ENCODE measurements at regions not wholly inside any gene's neighbourhood (a gene's known extent, or its start where the extent isn't known, plus 50 kb on each side); places are given as distances from the start of the nearest gene placed in this dataset.
"Not testable (repeated sequence)": the region's sequence is repeated elsewhere in the genome, so short reads cannot be mapped to it uniquely, and the experiment has no call there.

- H3K27me3 ChIP-seq (ENCODE audit: insufficient read depth, low read length, poor library complexity); H3K9ac ChIP-seq (ENCODE audit: low read depth, low read length); H3K27ac ChIP-seq (ENCODE audit: low read length); H4K20me1 ChIP-seq (ENCODE audit: insufficient read depth, low read length); DNase-seq; H3K9me3 ChIP-seq (ENCODE audit: insufficient read depth, low read length, severe bottlenecking); H3K36me3 ChIP-seq (ENCODE audit: insufficient read depth, low read length); H2AFZ ChIP-seq (ENCODE audit: low read depth, low read length); H3K79me2 ChIP-seq (ENCODE audit: insufficient read depth, low read length); H3K4me2 ChIP-seq (ENCODE audit: insufficient read depth, low read length); ATAC-seq (ENCODE audit: insufficient read depth, low read depth); H3K4me1 ChIP-seq (ENCODE audit: insufficient read depth, low read length); H3K4me3 ChIP-seq (ENCODE audit: low read depth in 1 of 2, low read length in 2 of 2): not testable (repeated sequence)
These were observed 240.5 kb upstream of the CNR1 start for GRCh38 chr6:88406674-88407073.

- Histone ChIP-seq H3K4me1 (ENCODE audit: insufficient read depth, low read length) (no peaks in the 10 kb centered on the region), H3K36me3 (ENCODE audit: insufficient read depth, low read length) (no peaks in the 10 kb centered on the region), H3K9ac (ENCODE audit: low read depth, low read length) (no peak overlapping the region), H3K4me3 (ENCODE audit: low read depth in 1 of 2, low read length in 2 of 2) (no peak overlapping the region), H3K79me2 (ENCODE audit: insufficient read depth, low read length) (no peaks in the 10 kb centered on the region), H4K20me1 (ENCODE audit: insufficient read depth, low read length) (no peaks in the 10 kb centered on the region), H3K27ac (ENCODE audit: low read length) (no peak overlapping the region), H3K27me3 (ENCODE audit: insufficient read depth, low read length, poor library complexity) (peaks cover 4% of the 10 kb centered on the region), H3K9me3 (ENCODE audit: insufficient read depth, low read length, severe bottlenecking) (no peaks in the 10 kb centered on the region), H3K4me2 (ENCODE audit: insufficient read depth, low read length) (no peak overlapping the region), H2AFZ (ENCODE audit: low read depth, low read length) (no peak overlapping the region)
- no peak for ATAC-seq (ENCODE audit: insufficient read depth, low read depth)
- TF ChIP-seq, protein P1, sequence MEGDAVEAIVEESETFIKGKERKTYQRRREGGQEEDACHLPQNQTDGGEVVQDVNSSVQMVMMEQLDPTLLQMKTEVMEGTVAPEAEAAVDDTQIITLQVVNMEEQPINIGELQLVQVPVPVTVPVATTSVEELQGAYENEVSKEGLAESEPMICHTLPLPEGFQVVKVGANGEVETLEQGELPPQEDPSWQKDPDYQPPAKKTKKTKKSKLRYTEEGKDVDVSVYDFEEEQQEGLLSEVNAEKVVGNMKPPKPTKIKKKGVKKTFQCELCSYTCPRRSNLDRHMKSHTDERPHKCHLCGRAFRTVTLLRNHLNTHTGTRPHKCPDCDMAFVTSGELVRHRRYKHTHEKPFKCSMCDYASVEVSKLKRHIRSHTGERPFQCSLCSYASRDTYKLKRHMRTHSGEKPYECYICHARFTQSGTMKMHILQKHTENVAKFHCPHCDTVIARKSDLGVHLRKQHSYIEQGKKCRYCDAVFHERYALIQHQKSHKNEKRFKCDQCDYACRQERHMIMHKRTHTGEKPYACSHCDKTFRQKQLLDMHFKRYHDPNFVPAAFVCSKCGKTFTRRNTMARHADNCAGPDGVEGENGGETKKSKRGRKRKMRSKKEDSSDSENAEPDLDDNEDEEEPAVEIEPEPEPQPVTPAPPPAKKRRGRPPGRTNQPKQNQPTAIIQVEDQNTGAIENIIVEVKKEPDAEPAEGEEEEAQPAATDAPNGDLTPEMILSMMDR (IDR thresholded peaks at IDR 0.05; ENCODE audit: borderline replicate concordance, extremely low read depth, low read length, poor library complexity, severe bottlenecking) = no peak
- no peak for TF ChIP-seq EZH2 (IDR thresholded peaks at IDR 0.05; ENCODE audit: borderline replicate concordance, low read depth, low read length, severe bottlenecking)
- DNase-seq = no peak
These were observed 237.3 kb upstream of the CNR1 start for GRCh38 chr6:88403486-88403885.

- H3K9ac ChIP-seq (ENCODE audit: low read depth, low read length) = no peak overlapping the region
- H2AFZ ChIP-seq (ENCODE audit: low read depth, low read length) = no peak overlapping the region
- no peaks in the 10 kb centered on the region for H3K79me2 ChIP-seq (ENCODE audit: insufficient read depth, low read length)
- DNase-seq = no peak
- no peak for TF ChIP-seq EZH2 (IDR thresholded peaks at IDR 0.05; ENCODE audit: borderline replicate concordance, low read depth, low read length, severe bottlenecking)
- TF ChIP-seq, protein P1 (IDR thresholded peaks at IDR 0.05; ENCODE audit: borderline replicate concordance, extremely low read depth, low read length, poor library complexity, severe bottlenecking) = no peak
- ATAC-seq (ENCODE audit: insufficient read depth, low read depth) = no peak
- H3K4me3 ChIP-seq (ENCODE audit: low read depth in 1 of 2, low read length in 2 of 2) = no peak overlapping the region
- H3K27ac ChIP-seq (ENCODE audit: low read length) = no peak overlapping the region
- H3K4me1 ChIP-seq (ENCODE audit: insufficient read depth, low read length) = no peaks in the 10 kb centered on the region
- H4K20me1 ChIP-seq (ENCODE audit: insufficient read depth, low read length) = no peaks in the 10 kb centered on the region
- peaks cover 4% of the 10 kb centered on the region for H3K27me3 ChIP-seq (ENCODE audit: insufficient read depth, low read length, poor library complexity)
- no peaks in the 10 kb centered on the region for H3K9me3 ChIP-seq (ENCODE audit: insufficient read depth, low read length, severe bottlenecking)
- no peaks in the 10 kb centered on the region for H3K36me3 ChIP-seq (ENCODE audit: insufficient read depth, low read length)
- no peak overlapping the region for H3K4me2 ChIP-seq (ENCODE audit: insufficient read depth, low read length)
These were observed 236.8 kb upstream of the CNR1 start for GRCh38 chr6:88402909-88403308.

GRCh38 chr6:88390998-88391397, 224.9 kb upstream of the CNR1 start:
- H3K4me2 ChIP-seq (ENCODE audit: insufficient read depth, low read length); H3K36me3 ChIP-seq (ENCODE audit: insufficient read depth, low read length); H3K4me1 ChIP-seq (ENCODE audit: insufficient read depth, low read length); H3K27me3 ChIP-seq (ENCODE audit: insufficient read depth, low read length, poor library complexity); H3K9ac ChIP-seq (ENCODE audit: low read depth, low read length); ATAC-seq (ENCODE audit: insufficient read depth, low read depth); H3K9me3 ChIP-seq (ENCODE audit: insufficient read depth, low read length, severe bottlenecking); H3K27ac ChIP-seq (ENCODE audit: low read length); DNase-seq; H3K79me2 ChIP-seq (ENCODE audit: insufficient read depth, low read length); H2AFZ ChIP-seq (ENCODE audit: low read depth, low read length); H3K4me3 ChIP-seq (ENCODE audit: low read depth in 1 of 2, low read length in 2 of 2); H4K20me1 ChIP-seq (ENCODE audit: insufficient read depth, low read length): not testable (repeated sequence)

All from DND-41 (cell line).